Endothelial cell of umbilical vein (primary cell): ENCODE measurements at regions not wholly inside any gene's neighbourhood (a gene's known extent, or its start where the extent isn't known, plus 50 kb on each side); places are given as distances from the start of the nearest gene placed in this dataset.

Experiments used
- BruUV-seq: library from RNA; stranded (reverse); fragments of 400-500 nt; replicated peaks from 2 replicates; lab custom pipeline; 2021; lab: Mats Ljungman, UMichigan
- CTCF ChIA-PET: fragments of 300-600, 350-600 bp; sonication (Branson Sonifier 250); formaldehyde crosslinking; loops from one replicate; lab custom pipeline; 2021; ENCODE audit warnings: antibody characterized with exemption, inconsistent platforms; lab: Charles Lee
- POLR2A ChIA-PET: fragments of 300-600, 350-600 bp; sonication (Branson Sonifier 250); formaldehyde crosslinking; loops from one replicate; lab custom pipeline; 2021; ENCODE audit warnings: antibody characterized with exemption, inconsistent platforms; lab: Charles Lee
- DNase-seq: peaks from one replicate; pipeline ENCODE4 v3.0.0-alpha.2; 2011; ENCODE audit warnings: low read depth, low spot score
- FAIRE-seq: peaks from 2 replicates; lab custom pipeline; 2011; peaks lifted over from hg19 to GRCh38; lab: Jason Lieb, UNC
- H2AFZ ChIP-seq: 2 replicates; pipeline ENCODE4 v1.6.0; 2012; ENCODE audit warnings: low read depth, low read length, control low read depth, inconsistent platforms
- H3K27ac ChIP-seq: 2 replicates; pipeline ENCODE4 v1.5.1; 2011; ENCODE audit warnings: low read depth, mild to moderate bottlenecking, control low read depth, low read length, moderate library complexity; ENCODE audit not compliant: insufficient read depth
- H3K27me3 ChIP-seq, 2 experiments: 2 replicates each; pipeline versions ENCODE4 v1.6.0 to v1.6.1; 2011; ENCODE audit warnings: low read length in 2 of 2, mixed read lengths in 1 of 2; ENCODE audit not compliant: control insufficient read depth in 2 of 2, insufficient read depth in 2 of 2
- H3K36me3 ChIP-seq, 2 experiments: 2 replicates in 1 of 2; 3 replicates in 1 of 2; pipeline ENCODE4 v1.5.1; 2011; ENCODE audit warnings: low read length in 2 of 2, mild to moderate bottlenecking in 1 of 2, moderate library complexity in 1 of 2; ENCODE audit not compliant: control insufficient read depth in 2 of 2, insufficient read depth in 2 of 2; ENCODE audit errors: extremely low read depth in 1 of 2
- H3K4me1 ChIP-seq: 3 replicates; pipeline ENCODE4 v1.5.1; 2011; ENCODE audit warnings: mild to moderate bottlenecking, low read length; ENCODE audit not compliant: control insufficient read depth, insufficient read depth; ENCODE audit errors: extremely low read depth
- H3K4me2 ChIP-seq: 2 replicates; pipeline ENCODE4 v1.6.1; 2011; ENCODE audit warnings: low read length, control low read depth, mixed read lengths; ENCODE audit not compliant: insufficient read depth
- H3K4me3 ChIP-seq, 3 experiments: fragments of 200-600 bp in 1 of 3; sonication (generic), shearing (Covaris generic) in 1 of 3; replicated peaks in 1 of 3; 2 replicates each; pipeline ENCODE4 v1.5.1; 2011 to 2016; ENCODE audit warnings: control low read depth in 3 of 3, low read length in 3 of 3, mild to moderate bottlenecking in 2 of 3, inconsistent platforms in 1 of 3, low read depth in 1 of 3, moderate library complexity in 1 of 3; ENCODE audit not compliant: insufficient read depth in 1 of 3
- H3K79me2 ChIP-seq: 2 replicates; pipeline ENCODE4 v1.6.0; 2012; ENCODE audit warnings: low read length, inconsistent platforms; ENCODE audit not compliant: control insufficient read depth, insufficient read depth
- H3K9ac ChIP-seq: replicated peaks from 2 replicates; pipeline ENCODE3; 2011; ENCODE audit warnings: low read length, control low read depth; ENCODE audit not compliant: insufficient read depth; ENCODE audit errors: extremely low read depth
- H3K9me1 ChIP-seq: replicated peaks from 3 replicates; pipeline ENCODE4 v1.6.0; 2011; ENCODE audit warnings: mild to moderate bottlenecking, low read length; ENCODE audit not compliant: control insufficient read depth, insufficient read depth; ENCODE audit errors: extremely low read depth
- H3K9me3 ChIP-seq: replicated peaks from 2 replicates; pipeline ENCODE4 v1.5.1; 2012; ENCODE audit warnings: low read length, inconsistent platforms; ENCODE audit not compliant: control insufficient read depth, insufficient read depth
- H4K20me1 ChIP-seq: replicated peaks from 2 replicates; pipeline ENCODE3; 2011; ENCODE audit warnings: mild to moderate bottlenecking, low read length; ENCODE audit not compliant: control insufficient read depth, insufficient read depth; ENCODE audit errors: extremely low read depth
- CTCF ChIP-seq, 2 donors: IDR thresholded peaks; 1 replicate in 1 of 2; 2 replicates in 1 of 2; pipeline ENCODE4 v1.5.1; 2011; ENCODE audit warnings: low read length in 2 of 2, mild to moderate bottlenecking in 2 of 2, moderate library complexity in 2 of 2, control low read depth in 1 of 2, inconsistent platforms in 1 of 2, low read depth in 1 of 2; ENCODE audit not compliant: insufficient read depth in 1 of 2; ENCODE audit errors: extremely low read depth in 1 of 2
- EZH2 ChIP-seq: IDR thresholded peaks from 2 replicates; pipeline ENCODE4 v1.6.1; 2012; ENCODE audit warnings: borderline replicate concordance, low read depth, mild to moderate bottlenecking, moderate library complexity, low read length, inconsistent platforms; ENCODE audit not compliant: severe bottlenecking
- FOS ChIP-seq: IDR thresholded peaks from 2 replicates; pipeline ENCODE4 v1.6.1; 2011; ENCODE audit warnings: mild to moderate bottlenecking, low read length, moderate library complexity, borderline replicate concordance; ENCODE audit not compliant: insufficient read depth
- GATA2 ChIP-seq: IDR thresholded peaks from 2 replicates; pipeline ENCODE4 v1.7.0; 2011; ENCODE audit warnings: low read depth, mild to moderate bottlenecking, moderate library complexity, mixed read lengths, low read length; ENCODE audit not compliant: insufficient read length, insufficient read depth
- JUN ChIP-seq: IDR thresholded peaks from 2 replicates; pipeline ENCODE4 v1.6.1; 2011; ENCODE audit warnings: borderline replicate concordance, low read depth; ENCODE audit not compliant: insufficient read length, insufficient read depth
- MAX ChIP-seq: IDR thresholded peaks from 2 replicates; pipeline ENCODE4 v1.6.1; 2011; ENCODE audit not compliant: insufficient read depth, insufficient read length
- MYC ChIP-seq: IDR thresholded peaks from one replicate; pipeline ENCODE4 v1.6.1; 2011; ENCODE audit warnings: mild to moderate bottlenecking, low read depth, low read length
- POLR2A ChIP-seq: IDR thresholded peaks from 2 replicates; pipeline ENCODE4 v1.6.1; 2012; ENCODE audit warnings: low read depth, mild to moderate bottlenecking, control low read depth, low read length
- POLR2AphosphoS5 ChIP-seq: IDR thresholded peaks from 2 replicates; pipeline ENCODE4 v1.6.1; 2012; ENCODE audit warnings: low read depth, mild to moderate bottlenecking, control low read depth, low read length, moderate library complexity; ENCODE audit not compliant: insufficient read depth
- dilution Hi-C: fragments of 300-500 bp; cut with MboI; formaldehyde crosslinking; loops from one replicate; pipeline ENCODE4 v1.15.0; 2019; ENCODE audit warnings: low sequenced_read_pairs; ENCODE audit not compliant: extremely low pct_ligation_motif_present
- intact Hi-C: fragments of 100-400 bp; cut with micrococcal nuclease; formaldehyde crosslinking; loops from one replicate; pipeline ENCODE4 v1.10.0; 2022

DNA sequence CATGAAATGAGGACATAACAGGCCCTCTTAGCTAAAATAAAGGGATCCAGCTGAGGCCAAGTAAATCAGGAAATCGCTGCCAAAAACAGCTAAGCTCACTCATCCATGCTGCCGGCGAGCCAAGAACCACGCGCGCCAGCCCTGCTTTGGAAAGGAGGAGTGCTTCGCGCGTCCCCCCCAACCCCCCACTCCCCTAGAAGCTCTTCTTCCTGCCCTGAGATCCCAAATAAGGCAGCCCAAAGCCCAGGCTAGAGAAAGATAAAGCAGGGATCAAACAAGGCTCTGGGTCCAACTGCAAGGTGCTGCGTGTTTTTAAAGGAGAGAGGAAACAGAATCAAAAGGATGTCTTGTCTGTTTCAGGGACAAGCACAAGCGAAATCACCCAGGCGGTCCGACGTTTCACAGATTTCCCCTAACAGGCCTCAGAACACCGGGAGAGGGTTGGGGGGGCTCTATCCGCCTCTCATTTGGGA, 168.3 kb upstream of the AUTS2 start:
- Histone ChIP-seq H3K9me1 (no peaks in the 10 kb centered on the region), H4K20me1 (no peaks in the 10 kb centered on the region), H2AFZ (no peak overlapping the region), H3K27ac (no peak overlapping the region), H3K4me1 (no peaks in the 10 kb centered on the region), H3K9me3 (peaks cover 3% of the 10 kb centered on the region), H3K79me2 (no peaks in the 10 kb centered on the region), H3K9ac (no peak overlapping the region), H3K4me2 (no peak overlapping the region), H3K4me3 (no peak overlapping the region), H3K27me3 (no peaks in the 10 kb centered on the region), H3K36me3 (no peaks in the 10 kb centered on the region)
- ChIA-PET CTCF (no interaction called here), POLR2A (no interaction called here)
- TF ChIP-seq FOS (no peak), POLR2AphosphoS5 (no peak), MYC (no peak), CTCF (IDR thresholded peaks at IDR 0.05; ENCODE audit: extremely low read depth in 1 of 2, insufficient read depth in 1 of 2, low read depth in 1 of 2, low read length in 2 of 2) (no peak), JUN (no peak), MAX (no peak), GATA2 (no peak), POLR2A (no peak), EZH2 (no peak)
- FAIRE-seq (no peak), DNase-seq (no peak)
- intact Hi-C loops (no loop called here), dilution Hi-C loops (no loop called here)
- BruUV-seq = no TSS peak
